ENCODE measurements at regions not wholly inside any gene's neighbourhood (a gene's known extent, or its start where the extent isn't known, plus 50 kb on each side); places are given as distances from the start of the nearest gene placed in this dataset.

DNA sequence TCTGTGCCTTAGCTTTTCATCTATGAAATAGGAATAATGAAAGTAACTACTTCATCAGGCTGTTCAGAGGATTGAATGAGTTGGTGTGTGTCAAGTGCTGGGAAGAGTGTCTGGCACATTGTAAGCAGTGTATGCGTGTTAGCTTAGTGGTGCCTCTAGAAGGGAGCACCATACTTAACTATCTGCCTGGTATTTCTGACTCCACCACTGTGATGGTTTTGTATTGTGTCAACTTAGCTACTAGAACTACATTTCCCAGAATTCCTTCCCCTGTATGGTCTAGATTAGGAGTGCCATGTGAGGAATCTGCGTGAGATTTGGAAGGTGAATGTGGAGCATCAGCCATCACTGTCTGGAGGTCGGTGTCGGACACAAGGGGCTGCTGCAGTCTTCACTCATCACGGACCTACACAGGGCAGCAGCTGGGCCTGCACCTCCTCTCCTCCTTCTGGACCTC is 115.4 kb upstream of the GALNT15 start:
- TF ChIP-seq, protein P1, sequence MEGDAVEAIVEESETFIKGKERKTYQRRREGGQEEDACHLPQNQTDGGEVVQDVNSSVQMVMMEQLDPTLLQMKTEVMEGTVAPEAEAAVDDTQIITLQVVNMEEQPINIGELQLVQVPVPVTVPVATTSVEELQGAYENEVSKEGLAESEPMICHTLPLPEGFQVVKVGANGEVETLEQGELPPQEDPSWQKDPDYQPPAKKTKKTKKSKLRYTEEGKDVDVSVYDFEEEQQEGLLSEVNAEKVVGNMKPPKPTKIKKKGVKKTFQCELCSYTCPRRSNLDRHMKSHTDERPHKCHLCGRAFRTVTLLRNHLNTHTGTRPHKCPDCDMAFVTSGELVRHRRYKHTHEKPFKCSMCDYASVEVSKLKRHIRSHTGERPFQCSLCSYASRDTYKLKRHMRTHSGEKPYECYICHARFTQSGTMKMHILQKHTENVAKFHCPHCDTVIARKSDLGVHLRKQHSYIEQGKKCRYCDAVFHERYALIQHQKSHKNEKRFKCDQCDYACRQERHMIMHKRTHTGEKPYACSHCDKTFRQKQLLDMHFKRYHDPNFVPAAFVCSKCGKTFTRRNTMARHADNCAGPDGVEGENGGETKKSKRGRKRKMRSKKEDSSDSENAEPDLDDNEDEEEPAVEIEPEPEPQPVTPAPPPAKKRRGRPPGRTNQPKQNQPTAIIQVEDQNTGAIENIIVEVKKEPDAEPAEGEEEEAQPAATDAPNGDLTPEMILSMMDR (IDR thresholded peaks at IDR 0.05), result no peak
- Mint-ChIP-seq H3K9me3 (no peaks in the 10 kb centered on the region), H3K36me3 (ENCODE audit: low read depth) (no peaks in the 10 kb centered on the region), H3K4me3 (no peak overlapping the region), H3K27me3 (ENCODE audit: low read depth, poor library complexity) (no peaks in the 10 kb centered on the region), H3K27ac (no peak overlapping the region), H3K4me1 (peaks cover 26% of the 10 kb centered on the region)
- DNase-seq, result no peak

DNA sequence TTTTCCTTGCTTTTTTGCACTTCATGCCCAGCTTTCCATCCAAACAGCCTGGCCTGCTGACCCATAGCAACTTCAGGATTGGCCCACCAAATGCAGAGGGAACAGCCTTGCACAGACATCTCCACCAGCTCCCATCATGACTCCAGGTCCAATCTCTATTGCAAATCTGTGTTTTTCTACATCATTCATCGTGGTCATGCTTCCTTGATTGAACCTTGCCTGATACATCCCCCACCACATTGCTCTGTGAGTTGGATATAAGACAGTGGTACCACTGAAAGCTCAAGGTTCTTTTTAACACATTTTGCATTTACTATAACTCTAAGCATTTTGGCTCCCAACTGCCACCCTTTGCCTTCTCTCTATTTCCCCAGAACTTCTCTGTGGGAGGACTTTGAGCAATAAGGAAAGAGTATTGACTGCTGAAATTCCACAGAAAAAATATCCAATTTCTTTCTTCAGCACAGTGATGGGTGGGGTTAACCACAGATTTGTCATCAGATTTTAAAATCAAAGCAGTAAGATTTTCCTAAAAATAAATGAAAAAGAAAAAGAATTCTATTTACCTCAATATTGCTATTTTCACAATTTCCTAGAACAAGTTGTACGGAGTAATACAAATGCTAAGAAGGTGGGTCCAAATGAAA is 114.6 kb upstream of the GALNT15 start:
- no peaks in the 10 kb centered on the region for H3K9me3 Mint-ChIP-seq
- DNase-seq, result no peak
- H3K27me3 Mint-ChIP-seq (ENCODE audit: low read depth, poor library complexity), result no peaks in the 10 kb centered on the region
- peaks cover 23% of the 10 kb centered on the region for H3K4me1 Mint-ChIP-seq
- H3K4me3 Mint-ChIP-seq, result no peak overlapping the region
- TF ChIP-seq, protein P1 (IDR thresholded peaks at IDR 0.05), result no peak
- no peak overlapping the region for H3K27ac Mint-ChIP-seq
- no peaks in the 10 kb centered on the region for H3K36me3 Mint-ChIP-seq (ENCODE audit: low read depth)

DNA sequence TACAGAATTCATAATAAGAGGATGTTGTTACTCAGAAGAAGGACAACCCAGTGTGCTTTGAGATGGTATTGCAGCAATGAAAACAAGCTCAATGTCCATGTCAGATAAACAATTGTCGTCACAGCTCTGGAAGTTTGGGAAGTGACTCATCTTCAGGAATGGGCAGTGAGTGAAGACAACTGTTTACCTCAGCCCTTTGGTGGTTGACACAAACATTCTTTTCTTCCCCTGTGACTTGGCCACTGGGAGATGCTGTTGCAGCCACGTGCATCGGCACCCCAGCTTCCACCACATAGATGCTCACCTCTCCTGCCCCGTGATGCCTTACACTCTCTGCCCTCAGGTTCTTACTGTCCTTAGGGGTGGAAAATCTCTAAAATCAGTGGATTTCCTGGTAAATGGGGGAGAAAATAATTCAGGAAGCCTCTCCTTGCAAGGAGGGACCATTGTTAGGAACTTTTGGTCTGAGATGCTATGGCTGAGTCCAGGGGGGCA is 114.1 kb upstream of the GALNT15 start:
- Mint-ChIP-seq H3K27ac (no peak overlapping the region), H3K9me3 (no peaks in the 10 kb centered on the region), H3K27me3 (ENCODE audit: low read depth, poor library complexity) (no peaks in the 10 kb centered on the region), H3K4me3 (no peak overlapping the region), H3K36me3 (ENCODE audit: low read depth) (no peaks in the 10 kb centered on the region), H3K4me1 (peaks cover 17% of the 10 kb centered on the region)
- DNase-seq, result no peak
- TF ChIP-seq, protein P1 (IDR thresholded peaks at IDR 0.05), result no peak

DNA sequence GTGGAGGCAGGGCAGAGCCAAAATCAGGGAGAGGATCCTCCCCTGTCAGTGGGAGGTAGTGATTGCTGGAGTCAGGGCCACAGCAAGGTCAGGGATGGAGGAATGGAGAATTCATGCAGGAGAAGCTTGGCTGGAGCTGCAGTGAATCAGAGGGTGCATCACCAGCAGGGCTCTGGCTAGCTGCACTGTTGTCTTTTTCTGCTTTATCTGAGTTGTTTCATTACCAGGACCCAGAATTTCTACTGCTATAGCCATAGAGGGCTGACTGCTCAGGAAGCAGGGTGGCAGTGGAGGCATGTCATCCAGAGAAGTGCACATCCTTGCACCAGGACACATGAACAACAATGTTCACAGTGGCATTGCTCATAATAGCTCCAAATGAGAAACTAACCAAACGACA is 113.5 kb upstream of the GALNT15 start:
- DNase-seq, result no peak
- no peaks in the 10 kb centered on the region for H3K36me3 Mint-ChIP-seq (ENCODE audit: low read depth)
- H3K4me1 Mint-ChIP-seq, result peaks cover 12% of the 10 kb centered on the region
- H3K9me3 Mint-ChIP-seq, result no peaks in the 10 kb centered on the region
- H3K4me3 Mint-ChIP-seq, result no peak overlapping the region
- H3K27me3 Mint-ChIP-seq (ENCODE audit: low read depth, poor library complexity), result no peaks in the 10 kb centered on the region
- TF ChIP-seq, protein P1 (IDR thresholded peaks at IDR 0.05), result no peak
- H3K27ac Mint-ChIP-seq, result peak overlapping the region; percentile 60

DNA sequence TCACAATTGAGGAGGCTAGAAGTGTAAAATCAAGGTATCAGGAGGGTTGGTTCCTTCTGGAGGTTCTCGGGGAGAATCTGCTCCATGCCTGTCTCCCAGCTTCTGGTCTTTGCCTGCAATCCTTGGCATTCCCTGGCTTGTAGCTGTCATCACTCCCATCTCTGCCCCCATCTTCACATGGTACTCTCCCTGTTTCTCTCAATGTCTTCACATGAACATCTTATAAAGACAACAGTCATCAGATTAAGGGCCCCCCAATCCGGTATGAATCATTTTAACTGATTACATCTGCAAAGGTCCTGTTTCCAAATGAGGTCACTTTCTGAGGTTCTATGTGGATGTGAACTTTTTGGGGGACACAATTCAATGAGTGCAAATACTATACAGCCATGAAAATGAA is 113.0 kb upstream of the GALNT15 start:
- Mint-ChIP-seq H3K27me3 (ENCODE audit: low read depth, poor library complexity) (no peaks in the 10 kb centered on the region), H3K9me3 (no peaks in the 10 kb centered on the region), H3K4me1 (peaks cover 7% of the 10 kb centered on the region), H3K4me3 (no peak overlapping the region), H3K36me3 (ENCODE audit: low read depth) (no peaks in the 10 kb centered on the region), H3K27ac (no peak overlapping the region)
- DNase-seq, result no peak
- TF ChIP-seq, protein P1 (IDR thresholded peaks at IDR 0.05), result no peak

DNA sequence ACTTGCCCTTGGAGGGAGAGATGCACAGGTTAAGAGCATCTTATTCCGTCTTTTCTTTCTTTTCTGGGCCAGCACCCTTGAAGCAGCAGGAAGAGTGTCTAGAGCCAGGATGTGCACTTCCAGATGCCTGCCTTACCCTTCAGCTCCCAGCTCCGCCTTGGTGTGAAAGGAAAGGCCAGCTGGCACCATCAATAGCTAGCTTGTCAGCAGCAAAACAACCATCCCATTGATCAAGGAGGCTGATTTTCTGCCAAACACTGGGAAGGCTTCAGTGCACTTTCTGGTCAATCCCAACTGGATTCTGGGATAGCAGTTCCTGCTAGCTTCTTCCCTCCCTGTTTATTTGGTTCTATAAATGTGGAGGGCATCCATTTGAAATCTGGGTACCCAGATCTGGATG is 110.9 kb upstream of the GALNT15 start:
- Mint-ChIP-seq H3K36me3 (ENCODE audit: low read depth) (no peaks in the 10 kb centered on the region), H3K27ac (no peak overlapping the region), H3K4me1 (peaks cover 7% of the 10 kb centered on the region), H3K27me3 (ENCODE audit: low read depth, poor library complexity) (peaks cover 3% of the 10 kb centered on the region), H3K4me3 (no peak overlapping the region), H3K9me3 (no peaks in the 10 kb centered on the region)
- TF ChIP-seq, protein P1 (IDR thresholded peaks at IDR 0.05), result no peak
- DNase-seq, result no peak
